ENCODE measurements at regions not wholly inside any gene's neighbourhood (a gene's known extent, or its start where the extent isn't known, plus 50 kb on each side); places are given as distances from the start of the nearest gene placed in this dataset.

DNA sequence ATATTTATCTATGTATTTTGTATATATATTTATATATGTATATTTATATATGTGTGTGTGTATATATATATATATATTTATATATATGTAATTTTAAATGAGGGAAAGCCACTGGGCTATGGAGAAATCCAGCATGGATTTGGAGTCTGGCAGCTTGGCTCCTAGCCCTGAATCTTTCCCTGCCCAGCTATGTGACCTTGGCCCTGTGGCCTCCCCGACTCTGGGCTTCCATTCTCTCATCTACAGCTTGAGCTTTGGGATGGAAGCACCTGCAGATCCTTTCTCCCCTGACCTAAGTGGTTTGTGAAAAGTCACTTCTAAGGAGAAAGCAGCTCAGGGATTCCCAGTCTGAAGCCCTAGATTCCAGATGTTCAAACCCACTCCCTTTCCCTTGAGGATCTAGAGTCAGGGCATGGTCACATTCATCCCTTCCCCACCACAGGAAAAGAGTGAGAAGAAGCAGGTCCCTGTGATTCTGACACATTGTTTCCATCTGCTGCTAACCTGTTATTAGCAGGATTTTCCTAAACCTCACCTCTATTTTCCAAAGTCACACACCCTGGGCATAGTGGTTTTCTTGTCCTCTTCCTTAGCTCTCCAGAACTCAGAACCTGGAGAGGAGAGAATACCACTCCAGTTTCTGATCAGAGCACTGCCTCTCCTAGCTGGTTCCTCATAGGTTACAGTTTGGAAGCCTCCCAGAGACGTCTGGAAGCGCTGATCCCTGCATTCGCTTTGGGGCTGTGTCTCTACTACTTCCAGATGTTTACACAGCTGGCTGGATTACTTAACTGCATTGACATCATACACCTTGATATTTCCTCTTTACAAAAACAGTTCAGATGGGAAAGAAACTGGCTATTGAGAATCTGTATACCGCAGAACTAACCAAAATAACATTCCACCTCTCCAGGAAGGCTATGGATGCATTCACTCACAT is 327.5 kb upstream of the ZMIZ1 start:
- ATAC-seq (no peak), DNase-seq (ENCODE audit: low read depth, low spot score) (no peak)
- no peak overlapping the region for H3K27ac ChIP-seq (ENCODE audit: low read depth, low read length)
- no peaks in the 10 kb centered on the region for H3K79me2 ChIP-seq (ENCODE audit: insufficient read depth, low read length)
- no peak overlapping the region for H3K9ac ChIP-seq (ENCODE audit: low read length)
- H3K27me3 ChIP-seq (ENCODE audit: insufficient read depth, low read length), result peaks cover 43% of the 10 kb centered on the region
- H2AFZ ChIP-seq (ENCODE audit: low read depth, low read length, poor library complexity, severe bottlenecking), result no peak overlapping the region
- H3K4me2 ChIP-seq (ENCODE audit: low read length), result no peak overlapping the region
- intact Hi-C loops (cut with micrococcal nuclease), result no loop called here
- no peaks in the 10 kb centered on the region for H4K20me1 ChIP-seq (ENCODE audit: insufficient read depth)
- no TSS peak for BruUV-seq (replicated peaks)
- H3K4me3 ChIP-seq (replicated peaks in 1 of 2; ENCODE audit: low read depth in 1 of 2, low read length in 2 of 2), result no peak overlapping the region
- ChIA-PET POLR2A (no interaction called here), RAD21 (ENCODE audit: low non-redundant PET in 1 of 2, low total read pairs in 2 of 2, uncharacterized antibody in 2 of 2, unreplicated experiment in 2 of 2) (no interaction called here), CTCF (no interaction called here)
- no peaks in the 10 kb centered on the region for H3K4me1 ChIP-seq (ENCODE audit: control insufficient read depth in 1 of 2, insufficient read depth in 2 of 2, low read length in 2 of 2)
- no peaks in the 10 kb centered on the region for H3K9me2 ChIP-seq (ENCODE audit: insufficient read depth)
- no peaks in the 10 kb centered on the region for H3K36me3 ChIP-seq (ENCODE audit: control insufficient read depth in 1 of 2, insufficient read depth in 2 of 2, low read length in 2 of 2)
- H3K9me3 ChIP-seq (ENCODE audit: control insufficient read depth in 1 of 2, insufficient read depth in 1 of 2, low read depth in 1 of 2, low read length in 2 of 2), result no peaks in the 10 kb centered on the region
- TF ChIP-seq CBX3 (IDR thresholded peaks at IDR 0.05; ENCODE audit: low read depth) (no peak), ZNF274 (IDR thresholded peaks at IDR 0.05; ENCODE audit: low read depth, low read length) (no peak), POLR2A (IDR thresholded peaks at IDR 0.05; ENCODE audit: borderline replicate concordance, extremely low read depth, insufficient read depth, insufficient read length) (no peak), YY1 (IDR thresholded peaks at IDR 0.05; ENCODE audit: extremely low read depth, insufficient replicate concordance, low read depth, low read length) (no peak), ELF1 (IDR thresholded peaks at IDR 0.05; ENCODE audit: borderline replicate concordance, low read depth) (no peak)
- TF ChIP-seq, protein P1, sequence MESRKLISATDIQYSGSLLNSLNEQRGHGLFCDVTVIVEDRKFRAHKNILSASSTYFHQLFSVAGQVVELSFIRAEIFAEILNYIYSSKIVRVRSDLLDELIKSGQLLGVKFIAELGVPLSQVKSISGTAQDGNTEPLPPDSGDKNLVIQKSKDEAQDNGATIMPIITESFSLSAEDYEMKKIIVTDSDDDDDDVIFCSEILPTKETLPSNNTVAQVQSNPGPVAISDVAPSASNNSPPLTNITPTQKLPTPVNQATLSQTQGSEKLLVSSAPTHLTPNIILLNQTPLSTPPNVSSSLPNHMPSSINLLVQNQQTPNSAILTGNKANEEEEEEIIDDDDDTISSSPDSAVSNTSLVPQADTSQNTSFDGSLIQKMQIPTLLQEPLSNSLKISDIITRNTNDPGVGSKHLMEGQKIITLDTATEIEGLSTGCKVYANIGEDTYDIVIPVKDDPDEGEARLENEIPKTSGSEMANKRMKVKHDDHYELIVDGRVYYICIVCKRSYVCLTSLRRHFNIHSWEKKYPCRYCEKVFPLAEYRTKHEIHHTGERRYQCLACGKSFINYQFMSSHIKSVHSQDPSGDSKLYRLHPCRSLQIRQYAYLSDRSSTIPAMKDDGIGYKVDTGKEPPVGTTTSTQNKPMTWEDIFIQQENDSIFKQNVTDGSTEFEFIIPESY (IDR thresholded peaks at IDR 0.05; ENCODE audit: extremely low read depth, insufficient replicate concordance, low read length), result no peak

DNA sequence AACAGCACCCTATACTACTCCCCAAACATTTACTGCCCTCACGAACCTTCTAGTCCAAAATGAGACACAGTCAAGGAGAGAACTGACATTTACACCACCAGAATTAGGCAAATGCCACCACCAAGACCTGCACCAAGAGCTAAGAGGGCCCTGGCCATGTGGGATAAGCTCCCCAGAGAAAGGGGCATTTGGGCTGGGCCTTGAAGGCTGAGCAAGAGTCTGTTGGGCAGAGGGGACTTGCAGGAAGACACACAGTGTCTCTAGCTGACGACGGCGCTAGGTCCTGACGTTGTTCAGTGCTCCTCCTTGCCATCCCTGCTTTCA is 326.4 kb upstream of the ZMIZ1 start:
- Histone ChIP-seq H3K4me3 (replicated peaks in 1 of 2; ENCODE audit: low read depth in 1 of 2, low read length in 2 of 2) (no peak overlapping the region), H2AFZ (ENCODE audit: low read depth, low read length, poor library complexity, severe bottlenecking) (no peak overlapping the region), H3K4me1 (ENCODE audit: control insufficient read depth in 1 of 2, insufficient read depth in 2 of 2, low read length in 2 of 2) (no peaks in the 10 kb centered on the region), H3K79me2 (ENCODE audit: insufficient read depth, low read length) (no peaks in the 10 kb centered on the region), H3K9me3 (ENCODE audit: control insufficient read depth in 1 of 2, insufficient read depth in 1 of 2, low read depth in 1 of 2, low read length in 2 of 2) (no peaks in the 10 kb centered on the region), H3K27ac (ENCODE audit: low read depth, low read length) (no peak overlapping the region), H3K9me2 (ENCODE audit: insufficient read depth) (no peaks in the 10 kb centered on the region), H3K4me2 (ENCODE audit: low read length) (no peak overlapping the region), H4K20me1 (ENCODE audit: insufficient read depth) (no peaks in the 10 kb centered on the region), H3K36me3 (ENCODE audit: control insufficient read depth in 1 of 2, insufficient read depth in 2 of 2, low read length in 2 of 2) (no peaks in the 10 kb centered on the region), H3K27me3 (ENCODE audit: insufficient read depth, low read length) (peaks cover 34% of the 10 kb centered on the region), H3K9ac (ENCODE audit: low read length) (no peak overlapping the region)
- RAD21 ChIA-PET (ENCODE audit: low non-redundant PET in 1 of 2, low total read pairs in 2 of 2, uncharacterized antibody in 2 of 2, unreplicated experiment in 2 of 2), result no interaction called here
- POLR2A ChIA-PET, result no interaction called here
- intact Hi-C loops (cut with micrococcal nuclease), result no loop called here
- no TSS peak for BruUV-seq (replicated peaks)
- ATAC-seq (no peak), DNase-seq (ENCODE audit: low read depth, low spot score) (no peak)
- CTCF ChIA-PET, result no interaction called here
- TF ChIP-seq EZH2phosphoT487 (IDR thresholded peaks at IDR 0.05; ENCODE audit: borderline replicate concordance) (no peak), TCF7L2 (IDR thresholded peaks at IDR 0.05; ENCODE audit: borderline replicate concordance, extremely low read depth, insufficient read depth, insufficient read length) (no peak), CEBPB (IDR thresholded peaks at IDR 0.05; ENCODE audit: low read depth) (no peak), POLR2A (IDR thresholded peaks at IDR 0.05; ENCODE audit: borderline replicate concordance, extremely low read depth, insufficient read depth, insufficient read length) (no peak), RAD21 (IDR thresholded peaks at IDR 0.05; ENCODE audit: low read depth) (no peak), SRF (IDR thresholded peaks at IDR 0.05; ENCODE audit: low read depth) (no peak), SP1 (IDR thresholded peaks at IDR 0.05; ENCODE audit: low read depth) (no peak), JUND (IDR thresholded peaks at IDR 0.05) (no peak), ZFX (IDR thresholded peaks at IDR 0.05) (no peak), ZNF274 (IDR thresholded peaks at IDR 0.05; ENCODE audit: low read depth, low read length) (no peak), EZH2 (IDR thresholded peaks at IDR 0.05) (no peak)
- TF ChIP-seq, protein P2, sequence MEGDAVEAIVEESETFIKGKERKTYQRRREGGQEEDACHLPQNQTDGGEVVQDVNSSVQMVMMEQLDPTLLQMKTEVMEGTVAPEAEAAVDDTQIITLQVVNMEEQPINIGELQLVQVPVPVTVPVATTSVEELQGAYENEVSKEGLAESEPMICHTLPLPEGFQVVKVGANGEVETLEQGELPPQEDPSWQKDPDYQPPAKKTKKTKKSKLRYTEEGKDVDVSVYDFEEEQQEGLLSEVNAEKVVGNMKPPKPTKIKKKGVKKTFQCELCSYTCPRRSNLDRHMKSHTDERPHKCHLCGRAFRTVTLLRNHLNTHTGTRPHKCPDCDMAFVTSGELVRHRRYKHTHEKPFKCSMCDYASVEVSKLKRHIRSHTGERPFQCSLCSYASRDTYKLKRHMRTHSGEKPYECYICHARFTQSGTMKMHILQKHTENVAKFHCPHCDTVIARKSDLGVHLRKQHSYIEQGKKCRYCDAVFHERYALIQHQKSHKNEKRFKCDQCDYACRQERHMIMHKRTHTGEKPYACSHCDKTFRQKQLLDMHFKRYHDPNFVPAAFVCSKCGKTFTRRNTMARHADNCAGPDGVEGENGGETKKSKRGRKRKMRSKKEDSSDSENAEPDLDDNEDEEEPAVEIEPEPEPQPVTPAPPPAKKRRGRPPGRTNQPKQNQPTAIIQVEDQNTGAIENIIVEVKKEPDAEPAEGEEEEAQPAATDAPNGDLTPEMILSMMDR (IDR thresholded peaks at IDR 0.05 in 2 of 3, conservative IDR thresholded peaks at IDR 0.05 in 1 of 3; ENCODE audit: borderline replicate concordance in 1 of 3, insufficient read depth in 1 of 3, low read depth in 2 of 3, low read length in 2 of 3), result no peak
- TF ChIP-seq, protein P3, sequence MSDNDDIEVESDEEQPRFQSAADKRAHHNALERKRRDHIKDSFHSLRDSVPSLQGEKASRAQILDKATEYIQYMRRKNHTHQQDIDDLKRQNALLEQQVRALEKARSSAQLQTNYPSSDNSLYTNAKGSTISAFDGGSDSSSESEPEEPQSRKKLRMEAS (IDR thresholded peaks at IDR 0.05), result no peak

All from HCT116 (cell line).